Liver (tissue), 8 donors: ENCODE measurements at regions not wholly inside any gene's neighbourhood (a gene's known extent, or its start where the extent isn't known, plus 50 kb on each side); places are given as distances from the start of the nearest gene placed in this dataset.

Experiments
- DNase-seq: peaks from one replicate; pipeline ENCODE4 v3.0.0-alpha.2; 2017; ENCODE audit warnings: low spot score
- H3K27ac ChIP-seq, 2 donors: one replicate each; pipeline ENCODE4 v1.7.0; 2013; ENCODE audit warnings: inconsistent platforms in 2 of 2, low read length in 2 of 2, control low read depth in 1 of 2, low read depth in 1 of 2, mild to moderate bottlenecking in 1 of 2
- H3K27me3 ChIP-seq, 4 donors: one replicate each; pipeline versions ENCODE4 v1.6.1 to v1.7.0; 2013; ENCODE audit warnings: low read length in 3 of 4, inconsistent platforms in 1 of 4, mild to moderate bottlenecking in 1 of 4, moderate library complexity in 1 of 4; ENCODE audit not compliant: control insufficient read depth in 4 of 4, insufficient read depth in 4 of 4
- H3K36me3 ChIP-seq, 4 donors: one replicate each; pipeline versions ENCODE4 v1.6.1 to v1.7.0; 2013; ENCODE audit warnings: low read length in 3 of 4, mild to moderate bottlenecking in 3 of 4, low read depth in 1 of 4, moderate library complexity in 1 of 4; ENCODE audit not compliant: control insufficient read depth in 4 of 4, insufficient read depth in 3 of 4
- H3K4me1 ChIP-seq, 4 donors: one replicate each; pipeline versions ENCODE4 v1.6.1 to v1.7.0; 2013; ENCODE audit warnings: low read length in 3 of 4, mild to moderate bottlenecking in 3 of 4, moderate library complexity in 1 of 4; ENCODE audit not compliant: control insufficient read depth in 4 of 4, insufficient read depth in 4 of 4
- H3K4me3 ChIP-seq, 3 donors: one replicate each; pipeline versions ENCODE4 v1.6.1 to v1.7.0; 2013; ENCODE audit warnings: low read length in 3 of 3, control low read depth in 1 of 3, low read depth in 1 of 3, mild to moderate bottlenecking in 1 of 3
- H3K9ac ChIP-seq, 2 donors: one replicate each; pipeline ENCODE4 v1.7.0; 2013; ENCODE audit warnings: low read length in 2 of 2, mild to moderate bottlenecking in 2 of 2, moderate library complexity in 2 of 2, control low read depth in 1 of 2, low read depth in 1 of 2
- H3K9me3 ChIP-seq, 4 donors: one replicate each; pipeline versions ENCODE4 v1.6.1 to v1.7.0; 2013; ENCODE audit warnings: low read length in 3 of 4; ENCODE audit not compliant: control insufficient read depth in 4 of 4
- EGR1 ChIP-seq, 2 donors: IDR thresholded peaks; 2 replicates each; pipeline ENCODE4 v1.6.1; 2016 to 2018; ENCODE audit warnings: antibody characterized with exemption in 2 of 2, low read depth in 2 of 2
- FOXA2 ChIP-seq: IDR thresholded peaks from 2 replicates; pipeline ENCODE4 v1.6.1; 2016; ENCODE audit warnings: antibody characterized with exemption
- GABPA ChIP-seq, 2 donors: IDR thresholded peaks in 1 of 2; conservative IDR thresholded peaks in 1 of 2; 2 replicates each; pipeline ENCODE4 v1.6.1; 2016; ENCODE audit warnings: antibody characterized with exemption in 2 of 2, mild to moderate bottlenecking in 1 of 2, moderate library complexity in 1 of 2
- HNF4A ChIP-seq, 2 donors: conservative IDR thresholded peaks; 2 replicates each; pipeline ENCODE4 v1.6.1; 2016; ENCODE audit warnings: antibody characterized with exemption in 2 of 2, mild to moderate bottlenecking in 2 of 2
- HNF4G ChIP-seq: IDR thresholded peaks from 2 replicates; pipeline ENCODE4 v1.6.1; 2016; ENCODE audit warnings: antibody characterized with exemption
- JUND ChIP-seq, 2 donors: IDR thresholded peaks; 2 replicates each; pipeline ENCODE4 v1.6.1; 2016; ENCODE audit warnings: antibody characterized with exemption in 2 of 2
- NR2F2 ChIP-seq: IDR thresholded peaks from 2 replicates; pipeline ENCODE4 v1.6.1; 2016; ENCODE audit warnings: antibody characterized with exemption
- RAD21 ChIP-seq, 2 donors: IDR thresholded peaks; 2 replicates each; pipeline ENCODE4 v1.6.1; 2016; ENCODE audit warnings: antibody characterized with exemption in 2 of 2, mild to moderate bottlenecking in 2 of 2
- RXRA ChIP-seq, 2 donors: IDR thresholded peaks; 2 replicates each; pipeline ENCODE4 v1.6.1; 2017 to 2018; ENCODE audit warnings: antibody characterized with exemption in 2 of 2, mild to moderate bottlenecking in 1 of 2
- SP1 ChIP-seq: IDR thresholded peaks from 2 replicates; pipeline ENCODE4 v1.6.1; 2018; ENCODE audit warnings: antibody characterized with exemption, mild to moderate bottlenecking
- TAF1 ChIP-seq: conservative IDR thresholded peaks from 2 replicates; pipeline ENCODE4 v1.6.1; 2016; ENCODE audit warnings: antibody characterized with exemption, mild to moderate bottlenecking
- YY1 ChIP-seq: IDR thresholded peaks from 2 replicates; pipeline ENCODE4 v1.6.1; 2016; ENCODE audit warnings: antibody characterized with exemption, mild to moderate bottlenecking
- WGBS: extraction: QIAGEN DNeasy Blood & Tissue Kit; methylation state at CpG from one replicate; pipeline ENCODE4 v1.1.7; 2013; 5-methylcytosine and 5-hydroxymethylcytosine counted together
- TF ChIP-seq, protein P1 (sequence below): IDR thresholded peaks from 2 replicates; pipeline ENCODE4 v1.6.1; 2016; ENCODE audit warnings: antibody characterized with exemption
- TF ChIP-seq, protein P2 (sequence below): IDR thresholded peaks from 2 replicates; pipeline ENCODE4 v1.6.1; 2016; ENCODE audit warnings: antibody characterized with exemption
- TF ChIP-seq, protein P3 (sequence below): IDR thresholded peaks from 2 replicates; pipeline ENCODE4 v1.6.1; 2016; ENCODE audit warnings: antibody characterized with exemption
- TF ChIP-seq, protein P4 (sequence below): fragments of 150-350 bp; IDR thresholded peaks from 2 replicates; pipeline ENCODE4 v1.5.1; 2017; ENCODE audit warnings: improper control_type of control experiment, low read depth, low read length; ENCODE audit not compliant: missing input control
- TF ChIP-seq, protein P5 (sequence below): IDR thresholded peaks from 2 replicates; pipeline ENCODE4 v1.6.1; 2016; ENCODE audit warnings: antibody characterized with exemption, mild to moderate bottlenecking
- donor health status: healthy.
- donor health status: healthy.
- donor health status: healthy.
- donor health status: healthy.
- donor health status: healthy.

DNA sequence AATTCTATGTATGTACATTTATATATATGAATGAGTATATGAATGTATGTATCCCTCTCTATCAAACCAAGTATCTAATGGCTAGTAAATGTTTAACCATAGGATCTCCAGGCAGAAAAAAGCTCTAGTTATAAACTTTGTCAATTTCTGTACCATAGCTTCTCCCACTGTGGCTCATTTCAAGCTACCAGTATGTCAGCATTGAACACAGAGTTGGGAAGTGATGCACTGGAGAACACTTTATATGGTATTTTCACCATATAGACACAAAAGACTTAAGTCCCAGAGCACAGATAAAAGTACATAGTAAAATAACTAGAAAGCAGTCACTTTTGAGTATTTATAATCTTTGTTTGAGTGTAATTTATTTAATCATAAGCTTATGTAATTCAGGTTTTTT, 53.9 kb upstream of the ATP8A1 start:
- Histone ChIP-seq H3K4me1 (no peaks in the 10 kb centered on the region), H3K27ac (no peak overlapping the region)

DNA sequence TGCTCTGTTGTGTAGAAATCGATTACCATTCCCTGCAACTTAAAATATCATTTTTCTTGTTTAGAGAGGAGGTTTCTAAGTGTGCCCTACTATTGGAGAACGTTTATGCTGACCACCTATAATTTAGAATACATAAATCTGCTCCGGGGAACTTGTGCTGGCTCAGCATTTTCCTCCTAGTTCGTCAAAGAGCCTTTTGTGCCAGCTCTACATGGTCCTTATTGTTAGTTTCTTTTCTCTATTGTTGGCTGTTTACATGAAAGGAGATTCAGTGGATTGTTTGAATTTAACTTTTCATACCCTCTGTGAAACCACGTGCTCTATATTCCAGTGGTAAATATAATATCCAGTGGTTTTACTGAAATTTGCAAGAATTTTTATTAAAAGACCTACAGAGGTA, 53.4 kb upstream of the ATP8A1 start:
- Histone ChIP-seq H3K9ac (no peak overlapping the region), H3K9me3 (no peaks in the 10 kb centered on the region), H3K36me3 (no peaks in the 10 kb centered on the region), H3K4me1 (no peaks in the 10 kb centered on the region), H3K27ac (no peak overlapping the region), H3K4me3 (no peak overlapping the region), H3K27me3 (peaks cover 0 to 2% (median 2%) of the 10 kb centered on the region in 4 donors)
- 51% methylated on average over 5 of the region's 5 CpGs for WGBS
- DNase-seq = no peak
- TF ChIP-seq NR2F2 = no peak
- TF ChIP-seq, protein P1, sequence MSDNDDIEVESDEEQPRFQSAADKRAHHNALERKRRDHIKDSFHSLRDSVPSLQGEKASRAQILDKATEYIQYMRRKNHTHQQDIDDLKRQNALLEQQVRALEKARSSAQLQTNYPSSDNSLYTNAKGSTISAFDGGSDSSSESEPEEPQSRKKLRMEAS = no peak
- no peak for TF ChIP-seq EGR1 (IDR thresholded peaks at IDR 0.05; ENCODE audit: low read depth in 2 of 2)
- no peak for TF ChIP-seq SP1
- no peak for TF ChIP-seq HNF4G
- no peak for TF ChIP-seq RXRA (IDR thresholded peaks at IDR 0.05)
- TF ChIP-seq FOXA2 = no peak
- TF ChIP-seq, protein P2, sequence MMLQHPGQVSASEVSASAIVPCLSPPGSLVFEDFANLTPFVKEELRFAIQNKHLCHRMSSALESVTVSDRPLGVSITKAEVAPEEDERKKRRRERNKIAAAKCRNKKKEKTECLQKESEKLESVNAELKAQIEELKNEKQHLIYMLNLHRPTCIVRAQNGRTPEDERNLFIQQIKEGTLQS = no peak
- no peak for TF ChIP-seq GABPA (IDR thresholded peaks at IDR 0.05 in 1 of 2, conservative IDR thresholded peaks at IDR 0.05 in 1 of 2)
- no peak for TF ChIP-seq RAD21 (IDR thresholded peaks at IDR 0.05)
- TF ChIP-seq TAF1 = no peak
- TF ChIP-seq, protein P3, sequence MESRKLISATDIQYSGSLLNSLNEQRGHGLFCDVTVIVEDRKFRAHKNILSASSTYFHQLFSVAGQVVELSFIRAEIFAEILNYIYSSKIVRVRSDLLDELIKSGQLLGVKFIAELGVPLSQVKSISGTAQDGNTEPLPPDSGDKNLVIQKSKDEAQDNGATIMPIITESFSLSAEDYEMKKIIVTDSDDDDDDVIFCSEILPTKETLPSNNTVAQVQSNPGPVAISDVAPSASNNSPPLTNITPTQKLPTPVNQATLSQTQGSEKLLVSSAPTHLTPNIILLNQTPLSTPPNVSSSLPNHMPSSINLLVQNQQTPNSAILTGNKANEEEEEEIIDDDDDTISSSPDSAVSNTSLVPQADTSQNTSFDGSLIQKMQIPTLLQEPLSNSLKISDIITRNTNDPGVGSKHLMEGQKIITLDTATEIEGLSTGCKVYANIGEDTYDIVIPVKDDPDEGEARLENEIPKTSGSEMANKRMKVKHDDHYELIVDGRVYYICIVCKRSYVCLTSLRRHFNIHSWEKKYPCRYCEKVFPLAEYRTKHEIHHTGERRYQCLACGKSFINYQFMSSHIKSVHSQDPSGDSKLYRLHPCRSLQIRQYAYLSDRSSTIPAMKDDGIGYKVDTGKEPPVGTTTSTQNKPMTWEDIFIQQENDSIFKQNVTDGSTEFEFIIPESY = no peak
- no peak for TF ChIP-seq YY1
- no peak for TF ChIP-seq HNF4A (conservative IDR thresholded peaks at IDR 0.05)
- TF ChIP-seq, protein P4, sequence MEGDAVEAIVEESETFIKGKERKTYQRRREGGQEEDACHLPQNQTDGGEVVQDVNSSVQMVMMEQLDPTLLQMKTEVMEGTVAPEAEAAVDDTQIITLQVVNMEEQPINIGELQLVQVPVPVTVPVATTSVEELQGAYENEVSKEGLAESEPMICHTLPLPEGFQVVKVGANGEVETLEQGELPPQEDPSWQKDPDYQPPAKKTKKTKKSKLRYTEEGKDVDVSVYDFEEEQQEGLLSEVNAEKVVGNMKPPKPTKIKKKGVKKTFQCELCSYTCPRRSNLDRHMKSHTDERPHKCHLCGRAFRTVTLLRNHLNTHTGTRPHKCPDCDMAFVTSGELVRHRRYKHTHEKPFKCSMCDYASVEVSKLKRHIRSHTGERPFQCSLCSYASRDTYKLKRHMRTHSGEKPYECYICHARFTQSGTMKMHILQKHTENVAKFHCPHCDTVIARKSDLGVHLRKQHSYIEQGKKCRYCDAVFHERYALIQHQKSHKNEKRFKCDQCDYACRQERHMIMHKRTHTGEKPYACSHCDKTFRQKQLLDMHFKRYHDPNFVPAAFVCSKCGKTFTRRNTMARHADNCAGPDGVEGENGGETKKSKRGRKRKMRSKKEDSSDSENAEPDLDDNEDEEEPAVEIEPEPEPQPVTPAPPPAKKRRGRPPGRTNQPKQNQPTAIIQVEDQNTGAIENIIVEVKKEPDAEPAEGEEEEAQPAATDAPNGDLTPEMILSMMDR = no peak
- no peak for TF ChIP-seq JUND (IDR thresholded peaks at IDR 0.05)

More for the DNA sequence above, 53.9 kb upstream of the ATP8A1 start:
- Histone ChIP-seq H3K9me3 (no peaks in the 10 kb centered on the region), H3K4me3 (no peak overlapping the region), H3K36me3 (no peaks in the 10 kb centered on the region), H3K9ac (no peak overlapping the region), H3K27me3 (peaks cover 0 to 2% (median 2%) of the 10 kb centered on the region in 4 donors)
- no peak for DNase-seq
- no peak for TF ChIP-seq RXRA (IDR thresholded peaks at IDR 0.05)
- no peak for TF ChIP-seq YY1
- TF ChIP-seq TAF1 = no peak
- no peak for TF ChIP-seq NR2F2
- TF ChIP-seq SP1 = no peak
- TF ChIP-seq, protein P2 = no peak
- no peak for TF ChIP-seq GABPA (IDR thresholded peaks at IDR 0.05 in 1 of 2, conservative IDR thresholded peaks at IDR 0.05 in 1 of 2)
- TF ChIP-seq RAD21 (IDR thresholded peaks at IDR 0.05) = no peak
- TF ChIP-seq, protein P5, sequence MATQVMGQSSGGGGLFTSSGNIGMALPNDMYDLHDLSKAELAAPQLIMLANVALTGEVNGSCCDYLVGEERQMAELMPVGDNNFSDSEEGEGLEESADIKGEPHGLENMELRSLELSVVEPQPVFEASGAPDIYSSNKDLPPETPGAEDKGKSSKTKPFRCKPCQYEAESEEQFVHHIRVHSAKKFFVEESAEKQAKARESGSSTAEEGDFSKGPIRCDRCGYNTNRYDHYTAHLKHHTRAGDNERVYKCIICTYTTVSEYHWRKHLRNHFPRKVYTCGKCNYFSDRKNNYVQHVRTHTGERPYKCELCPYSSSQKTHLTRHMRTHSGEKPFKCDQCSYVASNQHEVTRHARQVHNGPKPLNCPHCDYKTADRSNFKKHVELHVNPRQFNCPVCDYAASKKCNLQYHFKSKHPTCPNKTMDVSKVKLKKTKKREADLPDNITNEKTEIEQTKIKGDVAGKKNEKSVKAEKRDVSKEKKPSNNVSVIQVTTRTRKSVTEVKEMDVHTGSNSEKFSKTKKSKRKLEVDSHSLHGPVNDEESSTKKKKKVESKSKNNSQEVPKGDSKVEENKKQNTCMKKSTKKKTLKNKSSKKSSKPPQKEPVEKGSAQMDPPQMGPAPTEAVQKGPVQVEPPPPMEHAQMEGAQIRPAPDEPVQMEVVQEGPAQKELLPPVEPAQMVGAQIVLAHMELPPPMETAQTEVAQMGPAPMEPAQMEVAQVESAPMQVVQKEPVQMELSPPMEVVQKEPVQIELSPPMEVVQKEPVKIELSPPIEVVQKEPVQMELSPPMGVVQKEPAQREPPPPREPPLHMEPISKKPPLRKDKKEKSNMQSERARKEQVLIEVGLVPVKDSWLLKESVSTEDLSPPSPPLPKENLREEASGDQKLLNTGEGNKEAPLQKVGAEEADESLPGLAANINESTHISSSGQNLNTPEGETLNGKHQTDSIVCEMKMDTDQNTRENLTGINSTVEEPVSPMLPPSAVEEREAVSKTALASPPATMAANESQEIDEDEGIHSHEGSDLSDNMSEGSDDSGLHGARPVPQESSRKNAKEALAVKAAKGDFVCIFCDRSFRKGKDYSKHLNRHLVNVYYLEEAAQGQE = no peak
- TF ChIP-seq EGR1 (IDR thresholded peaks at IDR 0.05; ENCODE audit: low read depth in 2 of 2) = no peak
- TF ChIP-seq, protein P3 = no peak
- TF ChIP-seq, protein P1 = no peak
- TF ChIP-seq FOXA2 = no peak
